ENCODE measurements at regions not wholly inside any gene's neighbourhood (a gene's known extent, or its start where the extent isn't known, plus 50 kb on each side); places are given as distances from the start of the nearest gene placed in this dataset.
A peak's percentile ranks its signal among the peaks of the same experiment; 100 is the strongest.
"Not testable (repeated sequence)": the region's sequence is repeated elsewhere in the genome, so short reads cannot be mapped to it uniquely, and the experiment has no call there.

GRCh38 chrX:65610481-65610880 is 57.0 kb upstream of the MSN start:
- DNase-seq (ENCODE audit: low read depth in 2 of 2), result no peak

DNA sequence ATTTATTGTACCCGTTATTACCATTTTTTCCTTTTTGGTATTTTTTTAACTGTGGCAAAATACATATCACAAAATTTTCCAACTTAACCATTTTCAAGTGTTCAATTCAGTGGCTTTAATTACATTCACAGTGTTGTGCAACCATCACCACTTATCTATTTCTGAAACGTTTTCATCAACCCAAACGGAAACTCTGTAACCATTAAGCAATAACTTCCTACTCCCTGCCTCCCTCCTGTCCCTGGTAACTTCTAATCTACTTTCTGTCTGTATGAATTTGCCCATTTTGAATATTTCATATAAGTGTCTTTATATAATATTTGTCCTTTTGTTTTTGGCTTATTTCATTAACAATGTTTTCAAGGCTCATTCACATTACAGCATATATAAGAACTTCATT is 57.4 kb upstream of the MSN start:
- DNase-seq (ENCODE audit: low read depth in 2 of 2), result no peak

DNA sequence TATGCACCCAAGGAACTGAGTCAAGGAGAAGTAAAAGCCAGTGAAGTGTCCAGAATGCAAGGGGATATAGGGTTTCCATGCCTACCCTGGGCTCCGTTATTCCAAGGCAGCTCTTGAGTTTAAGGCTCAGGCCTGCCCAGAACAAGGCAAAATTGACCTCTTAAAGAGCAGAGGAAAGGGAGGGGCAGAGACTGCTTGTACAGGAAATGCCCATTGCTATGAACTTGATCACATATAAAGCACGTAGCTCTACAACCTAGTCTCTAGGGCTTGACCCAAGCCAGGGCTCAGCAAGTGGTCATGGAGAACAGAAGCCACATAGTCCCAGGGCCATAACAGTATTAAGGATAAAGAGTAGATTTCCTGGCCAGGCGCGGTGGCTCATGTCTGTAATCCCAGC is 58.2 kb upstream of the MSN start:
- DNase-seq (ENCODE audit: low read depth in 2 of 2), result no peak

DNA sequence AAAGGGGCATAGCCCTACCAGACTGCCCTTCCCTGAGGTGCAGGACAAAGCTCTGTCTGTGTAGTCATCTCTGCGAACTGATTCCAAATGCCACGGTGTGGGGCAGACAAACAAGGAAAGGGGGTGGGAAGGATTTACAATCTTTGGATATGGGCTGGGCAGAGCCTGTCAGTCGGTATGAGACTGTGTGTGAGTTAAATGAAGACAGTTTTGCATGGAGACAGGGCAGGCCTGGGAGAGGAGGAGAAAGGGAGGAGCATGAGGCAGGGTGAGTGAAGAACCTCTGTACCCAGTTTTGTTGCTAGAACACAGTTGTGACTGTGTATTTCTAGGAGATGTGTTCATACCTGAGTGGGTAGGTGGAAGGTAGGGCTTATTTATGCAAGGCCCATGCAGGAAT is 59.4 kb upstream of the MSN start:
- no peak for DNase-seq (ENCODE audit: low read depth in 2 of 2)

DNA sequence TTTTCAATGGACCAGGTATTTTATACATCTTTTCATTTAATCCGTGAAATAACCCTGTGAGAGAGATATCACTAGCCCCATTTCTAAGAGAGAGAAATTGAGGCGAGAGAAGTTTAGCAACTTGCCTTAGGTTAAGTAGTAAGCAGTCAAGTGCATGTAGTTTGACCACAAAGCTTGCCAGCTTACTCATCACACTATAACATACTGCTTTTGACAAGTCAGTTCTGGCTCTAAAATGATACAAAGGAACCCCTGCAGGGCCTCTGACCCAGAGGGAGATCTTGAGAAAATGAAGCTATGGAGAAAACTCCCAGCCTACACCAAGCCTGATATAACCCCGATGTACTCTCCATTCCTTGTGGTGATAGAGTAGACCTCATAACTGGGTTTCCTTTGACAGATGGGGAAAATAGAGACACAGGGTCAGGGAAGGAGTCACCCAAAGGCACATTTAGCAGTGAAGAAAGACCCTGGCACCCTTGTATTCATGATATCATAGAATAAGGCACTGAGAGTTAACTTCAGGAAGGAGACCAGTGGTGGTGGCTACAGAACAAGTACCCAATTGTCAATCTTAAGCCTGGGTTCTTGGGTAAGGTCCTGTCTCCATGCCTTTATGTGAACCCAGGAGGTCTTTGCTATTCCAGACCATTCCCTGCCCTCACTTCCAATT is 60.2 kb upstream of the MSN start:
- DNase-seq (ENCODE audit: low read depth in 2 of 2), result no peak

GRCh38 chrX:65602221-65602560 is 65.3 kb upstream of the MSN start:
- no peak for DNase-seq (ENCODE audit: low read depth in 2 of 2)

- peak; percentile 38 for DNase-seq (ENCODE audit: low read depth in 2 of 2)
Observed at GRCh38 chrX:65601530-65602220, 65.8 kb upstream of the MSN start.

GRCh38 chrX:65601126-65601525 is 66.3 kb upstream of the MSN start:
- DNase-seq (ENCODE audit: low read depth in 2 of 2), result no peak

GRCh38 chrX:65600106-65600505 is 65.5 kb upstream of the LAS1L start:
- DNase-seq (ENCODE audit: low read depth in 2 of 2), result no peak

DNA sequence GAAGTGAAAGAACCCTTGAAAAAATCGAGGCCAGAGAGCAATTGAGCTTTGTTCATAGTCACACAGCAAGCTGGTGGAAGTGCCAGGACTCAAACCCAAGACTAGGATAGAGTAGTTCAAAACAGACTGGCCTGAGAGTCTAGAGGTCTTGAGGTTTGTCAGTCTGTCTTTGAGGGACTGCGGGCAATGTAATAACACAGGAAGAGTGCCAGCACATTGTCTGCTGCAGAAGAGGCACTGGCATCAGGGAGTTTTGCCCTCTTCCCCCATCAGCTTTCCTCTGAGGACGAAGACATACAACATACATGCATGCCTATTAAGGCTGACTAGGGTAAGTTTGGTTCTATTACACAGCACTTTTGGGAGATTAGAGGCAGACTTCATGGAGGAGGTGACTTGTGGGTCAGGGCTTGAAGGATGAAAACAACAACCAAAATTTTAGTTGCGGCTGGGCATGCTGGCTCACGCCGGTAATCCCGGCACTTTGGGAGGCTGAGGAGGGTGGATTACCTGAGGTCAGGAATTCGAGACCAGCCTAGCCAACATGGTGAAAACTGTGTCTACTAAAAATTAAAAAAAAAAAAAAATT is 64.1 kb upstream of the LAS1L start:
- DNase-seq (ENCODE audit: low read depth in 2 of 2), result no peak

- DNase-seq (ENCODE audit: low read depth in 2 of 2), result peak; percentile 44 to 50
Observed at GRCh38 chrX:65596270-65597034, 61.9 kb upstream of the LAS1L start.

GRCh38 chrX:65595460-65595876 is 60.9 kb upstream of the LAS1L start:
- peak; percentile 80 to 81 for DNase-seq (ENCODE audit: low read depth in 2 of 2)

GRCh38 chrX:65591206-65591605 is 56.6 kb upstream of the LAS1L start:
- no peak for DNase-seq (ENCODE audit: low read depth in 2 of 2)

GRCh38 chrX:65589304-65589703 is 54.7 kb upstream of the LAS1L start:
- DNase-seq (ENCODE audit: low read depth in 2 of 2), result no peak

GRCh38 chrX:65588795-65589194 is 54.2 kb upstream of the LAS1L start:
- no peak for DNase-seq (ENCODE audit: low read depth in 2 of 2)

GRCh38 chrX:65587616-65588526 is 53.3 kb upstream of the LAS1L start:
- DNase-seq (ENCODE audit: low read depth in 2 of 2), result no peak

GRCh38 chrX:65586491-65586890 is 51.9 kb upstream of the LAS1L start:
- DNase-seq (ENCODE audit: low read depth in 2 of 2), result no peak

DNA sequence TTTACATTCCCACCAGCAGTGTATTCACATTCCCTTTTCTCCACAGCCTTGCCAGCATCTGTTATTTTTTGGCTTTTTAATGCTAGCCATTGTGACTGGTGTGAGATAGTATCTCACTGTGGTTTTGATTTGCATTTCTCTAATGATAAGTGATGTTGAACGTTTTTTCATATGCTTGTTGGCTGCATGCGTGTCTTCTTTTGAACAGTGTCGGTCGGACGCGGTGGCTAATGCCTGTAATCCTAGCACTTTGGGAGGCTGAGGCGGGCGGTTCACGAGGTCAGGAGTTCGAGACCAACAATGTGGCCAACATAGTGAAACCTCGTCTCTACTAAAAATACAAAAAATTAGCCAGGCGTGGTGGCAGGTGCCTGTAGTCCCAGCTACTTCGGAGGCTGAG is 50.6 kb upstream of the LAS1L start:
- DNase-seq (ENCODE audit: low read depth in 2 of 2), result not testable (repeated sequence)
